ENCODE measurements at regions not wholly inside any gene's neighbourhood (a gene's known extent, or its start where the extent isn't known, plus 50 kb on each side); places are given as distances from the start of the nearest gene placed in this dataset.

DNA sequence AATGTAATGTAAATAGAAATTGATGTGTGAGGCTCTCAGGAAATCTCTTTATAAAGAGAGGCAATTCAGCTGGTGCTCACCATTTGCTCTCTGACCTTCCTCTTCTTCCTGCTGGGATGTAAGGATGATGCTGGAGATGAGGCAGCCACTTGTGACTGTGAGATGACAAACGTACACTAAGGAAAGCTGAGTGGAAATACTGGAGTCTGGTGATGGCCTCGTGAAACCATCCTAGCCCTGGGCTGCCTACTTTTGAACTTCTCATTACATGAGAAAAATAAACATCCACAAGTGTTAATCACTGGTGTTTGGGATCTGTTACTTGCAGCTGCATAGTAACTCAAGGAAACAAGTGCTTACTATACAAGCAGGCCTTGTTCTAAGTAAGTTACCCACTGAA is 114.9 kb upstream of the NHSL1 start:
- DNase-seq = no peak

DNA sequence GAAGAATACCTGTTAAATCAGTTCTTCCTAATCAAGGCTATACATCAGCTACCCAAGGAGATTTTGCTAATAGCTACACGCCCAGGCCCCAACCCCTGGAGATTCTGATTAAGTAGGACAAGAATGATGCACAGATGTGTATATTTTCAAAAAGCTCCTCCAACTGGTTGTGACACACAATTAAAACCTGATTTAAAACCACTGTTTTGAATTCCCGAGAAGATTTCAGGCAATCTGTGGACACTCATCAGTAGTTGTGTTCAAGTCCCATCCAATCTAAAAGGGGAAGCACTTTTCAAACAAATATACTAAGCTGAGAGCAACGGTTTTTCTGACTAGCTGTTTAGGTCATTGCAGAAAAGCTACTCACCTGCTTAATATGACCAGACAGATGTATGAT is 118.9 kb upstream of the NHSL1 start:
- DNase-seq = no peak

DNA sequence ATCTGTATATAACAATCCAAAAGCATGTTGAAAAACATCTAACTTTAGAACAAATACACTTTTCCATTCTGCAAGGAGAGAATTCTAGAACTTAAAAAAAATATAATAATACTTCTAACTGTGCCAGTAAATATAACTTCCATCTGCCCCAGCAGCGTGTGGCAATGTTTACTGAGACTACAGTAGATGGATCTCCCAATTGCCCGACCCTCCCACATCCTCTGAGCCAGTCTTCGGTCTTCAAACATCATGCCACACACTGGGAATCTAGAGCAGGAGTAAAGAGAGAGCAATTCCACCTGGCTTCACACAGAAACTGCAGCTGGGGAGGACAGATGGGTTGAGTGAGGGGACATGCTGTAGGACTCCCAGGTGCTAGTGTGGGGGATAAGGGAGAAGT is 121.3 kb upstream of the NHSL1 start:
- DNase-seq = no peak

DNA sequence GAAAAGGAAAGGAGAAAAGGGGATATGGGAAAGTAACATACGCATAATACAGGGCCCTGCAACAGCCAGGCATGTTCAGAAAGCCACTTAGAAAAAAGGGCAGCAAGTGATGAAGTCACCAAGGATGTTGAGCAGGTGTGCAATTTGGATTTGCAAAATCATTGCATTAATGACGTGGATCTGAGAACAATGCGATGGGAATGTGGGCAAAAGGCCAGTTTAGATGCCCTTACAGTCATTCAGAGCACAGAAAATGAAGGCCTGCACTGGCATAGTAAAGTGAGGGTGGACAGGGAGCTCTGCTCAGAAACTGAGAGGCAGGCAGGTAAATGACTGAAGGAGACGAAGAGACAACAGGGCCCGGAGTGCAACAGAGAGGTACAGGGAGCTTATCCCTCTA is 123.7 kb upstream of the NHSL1 start:
- no peak for DNase-seq

DNA sequence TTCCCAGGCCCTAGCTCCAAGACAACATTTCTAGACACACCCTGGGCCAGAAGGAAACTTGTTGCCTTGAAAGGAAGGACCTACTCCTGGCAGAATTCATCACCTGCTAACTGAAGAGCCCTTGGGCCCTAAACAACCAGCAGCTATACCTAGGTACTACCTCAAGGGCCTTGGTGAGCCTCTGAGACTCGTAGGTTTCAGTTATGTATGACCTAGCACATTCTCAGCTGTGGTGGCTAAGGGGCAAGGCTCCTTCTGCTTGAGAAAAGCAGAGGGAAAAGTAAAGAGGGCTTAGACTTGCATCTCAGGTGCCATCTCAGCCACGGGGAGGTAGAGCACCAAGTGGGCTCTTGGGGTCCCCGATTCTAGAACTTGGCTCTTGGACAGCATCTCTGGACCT is 132.3 kb upstream of the NHSL1 start:
- DNase-seq = no peak

DNA sequence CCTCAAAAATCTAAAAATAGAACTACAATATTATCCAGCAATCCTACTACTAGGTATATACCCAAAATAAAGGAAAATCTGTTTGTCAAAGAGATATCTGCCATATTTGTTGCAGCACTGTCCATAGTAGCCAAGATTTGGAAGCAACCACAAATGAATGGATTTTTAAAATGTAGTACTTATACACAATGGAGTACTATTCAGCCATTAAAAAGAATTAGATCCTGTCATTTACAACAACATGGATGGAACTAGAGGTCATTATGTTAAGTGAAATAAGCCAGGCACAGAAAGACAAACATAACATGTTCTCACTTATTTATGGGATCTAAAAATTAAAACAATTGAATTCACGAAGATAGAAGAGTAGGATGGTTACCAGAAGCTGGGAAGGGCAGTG is 135.7 kb upstream of the CCDC28A start:
- DNase-seq = no peak

DNA sequence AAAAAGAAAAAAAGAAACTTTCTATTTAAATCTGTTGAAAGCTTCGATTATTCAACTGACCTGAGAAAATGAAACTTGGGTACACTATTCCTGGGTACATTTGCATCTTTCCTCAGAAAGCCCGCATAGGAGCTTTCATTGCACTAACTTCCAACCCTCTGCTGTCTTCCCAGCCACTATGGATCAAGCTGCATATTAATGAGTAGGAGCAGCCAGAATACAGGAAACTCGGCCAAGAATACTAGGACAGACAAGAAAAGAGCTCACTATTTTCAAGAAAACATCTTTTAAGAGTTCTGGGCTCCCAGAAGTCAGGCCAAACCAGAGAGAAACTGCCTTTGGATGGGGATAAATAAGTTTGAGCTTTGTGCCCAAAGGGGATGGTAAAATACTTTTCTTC is 135.0 kb upstream of the CCDC28A start:
- DNase-seq = no peak

DNA sequence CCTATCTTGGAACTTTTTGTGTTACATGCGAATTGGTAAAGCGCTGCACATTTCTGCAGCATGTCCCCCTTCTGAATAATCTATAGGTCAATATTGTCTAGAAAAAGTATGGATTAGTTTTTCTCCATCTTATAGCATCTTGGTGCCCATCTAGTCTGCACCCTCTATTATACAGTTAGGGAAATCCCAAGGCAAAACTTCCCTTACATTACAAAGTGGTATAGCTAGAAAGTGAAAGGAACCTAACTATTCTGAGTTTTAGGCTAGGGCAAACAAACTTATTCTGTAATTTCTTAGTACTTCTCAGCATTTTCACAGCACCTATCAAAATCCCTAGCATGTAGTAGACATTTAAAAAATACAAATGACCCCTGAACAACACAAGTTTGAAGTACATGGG is 133.5 kb upstream of the CCDC28A start:
- no peak for DNase-seq

DNA sequence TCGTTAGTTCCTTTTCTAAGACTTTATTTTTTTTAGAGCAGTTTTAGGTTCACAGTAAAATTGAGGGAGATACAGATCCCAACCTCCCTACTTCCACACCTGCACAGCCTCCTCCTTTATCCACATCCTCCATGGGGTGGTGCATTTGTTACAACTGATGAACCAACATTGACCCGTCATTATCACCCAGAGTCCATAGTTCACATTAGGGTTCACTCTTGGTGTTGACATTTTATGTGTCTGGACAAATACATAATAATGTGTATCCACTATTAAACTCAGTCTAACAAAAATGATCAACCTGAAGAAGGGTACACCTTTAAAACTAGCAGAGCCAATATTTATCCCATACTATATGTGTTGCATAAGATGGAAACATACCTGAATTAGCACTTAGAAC is 130.4 kb upstream of the CCDC28A start:
- DNase-seq = no peak

DNA sequence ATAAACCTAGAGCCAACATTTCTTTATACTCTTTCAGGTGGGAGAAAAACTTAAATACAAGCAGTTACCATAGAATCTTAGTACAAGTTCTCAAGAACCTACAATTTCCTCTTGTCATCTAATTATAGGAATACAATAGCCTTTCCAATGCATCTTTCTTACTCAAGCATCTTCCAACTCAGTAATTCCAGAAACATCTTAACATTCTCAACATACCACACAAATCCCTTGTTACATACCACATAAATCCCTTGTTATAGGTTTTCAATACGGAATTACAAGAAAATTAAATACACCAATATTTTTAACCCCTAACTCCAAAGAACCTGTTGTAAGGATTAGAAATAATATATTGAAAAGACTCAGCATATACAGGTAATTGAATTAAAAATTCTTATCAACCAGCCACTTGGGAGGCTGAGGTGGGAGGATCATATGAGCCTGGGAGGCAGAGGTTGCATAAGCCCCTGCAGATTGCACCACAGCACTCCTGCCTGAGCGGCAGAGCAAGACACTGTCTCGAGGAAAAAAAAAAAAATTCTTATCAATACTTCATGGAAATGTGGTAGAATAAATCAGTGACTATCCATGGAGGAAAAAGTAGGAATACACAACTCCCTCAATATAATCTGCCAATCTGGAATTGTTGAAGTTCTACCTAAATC is 127.5 kb upstream of the CCDC28A start:
- DNase-seq = no peak

DNA sequence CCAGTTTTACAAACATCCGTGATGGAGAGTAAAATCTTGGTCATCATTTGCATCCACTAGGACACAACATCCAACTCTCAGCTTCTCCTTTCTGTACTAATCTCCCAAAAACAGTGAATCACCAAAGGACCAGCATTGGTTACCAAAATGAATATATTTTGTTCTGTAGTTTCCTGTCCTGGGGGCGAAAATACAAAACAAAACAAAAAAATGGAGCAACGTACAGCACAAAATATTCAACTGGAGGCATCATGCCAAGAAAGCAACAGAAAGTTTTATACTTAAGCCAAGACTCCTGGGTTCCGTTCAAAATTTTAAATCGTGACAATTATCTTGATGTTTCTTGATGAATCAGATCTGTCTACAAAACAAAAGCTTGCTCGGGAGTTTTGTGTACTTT is 126.6 kb upstream of the CCDC28A start:
- DNase-seq = no peak

DNA sequence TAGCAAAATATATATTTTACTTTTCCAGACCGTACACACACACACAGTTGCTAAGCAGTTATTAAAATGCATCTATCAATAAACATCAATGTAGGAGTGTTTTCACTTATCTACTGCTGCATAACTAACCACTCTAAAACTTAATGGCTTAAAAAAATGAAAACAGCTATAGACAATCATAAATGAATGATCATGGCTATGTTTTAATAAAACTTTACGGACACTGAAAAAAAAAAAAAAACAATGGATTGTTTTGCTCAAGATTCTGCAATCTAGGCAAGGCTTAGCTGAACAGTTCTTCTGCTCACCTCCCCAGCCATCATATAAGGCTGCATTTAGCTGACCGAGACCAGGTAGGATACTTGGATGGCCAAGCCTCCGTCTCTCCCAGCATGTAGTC is 125.4 kb upstream of the CCDC28A start:
- no peak for DNase-seq

DNA sequence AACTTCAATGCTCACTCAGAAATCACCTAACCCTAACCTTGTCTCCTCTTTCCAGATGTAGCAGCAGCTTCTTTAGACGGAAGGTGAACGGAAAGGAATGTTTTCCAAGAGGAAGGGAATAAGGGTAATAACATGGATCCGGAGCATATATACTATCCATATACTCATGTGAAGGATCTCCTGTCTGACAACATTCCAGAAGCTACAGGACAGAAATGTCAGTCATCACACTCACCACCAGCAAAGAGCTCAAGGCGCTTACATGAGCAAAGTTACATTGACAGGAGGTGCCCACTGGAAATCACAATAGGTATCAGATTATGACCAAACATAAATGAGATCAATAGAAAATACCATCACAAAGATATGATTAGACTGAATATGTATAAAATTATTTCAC is 122.1 kb upstream of the CCDC28A start:
- no peak for DNase-seq

DNA sequence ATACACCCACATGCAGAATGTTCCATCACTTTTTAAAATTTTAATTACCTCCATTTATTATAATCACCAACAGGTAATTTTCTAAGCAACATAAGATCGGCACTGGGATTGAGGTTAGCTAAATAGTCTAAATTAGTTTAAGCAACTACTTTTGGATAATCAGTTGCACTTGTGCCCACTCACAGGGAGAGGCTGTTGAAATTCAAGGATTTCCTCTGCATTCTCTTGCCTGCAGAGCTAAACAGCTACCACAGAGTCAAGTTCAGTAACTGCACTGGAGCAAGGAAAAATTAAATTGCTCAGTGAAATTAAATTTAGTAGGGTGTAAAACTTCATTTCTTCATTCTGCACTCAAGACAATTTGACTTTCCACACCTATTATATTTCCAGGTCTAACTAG is 120.7 kb upstream of the CCDC28A start:
- no peak for DNase-seq

DNA sequence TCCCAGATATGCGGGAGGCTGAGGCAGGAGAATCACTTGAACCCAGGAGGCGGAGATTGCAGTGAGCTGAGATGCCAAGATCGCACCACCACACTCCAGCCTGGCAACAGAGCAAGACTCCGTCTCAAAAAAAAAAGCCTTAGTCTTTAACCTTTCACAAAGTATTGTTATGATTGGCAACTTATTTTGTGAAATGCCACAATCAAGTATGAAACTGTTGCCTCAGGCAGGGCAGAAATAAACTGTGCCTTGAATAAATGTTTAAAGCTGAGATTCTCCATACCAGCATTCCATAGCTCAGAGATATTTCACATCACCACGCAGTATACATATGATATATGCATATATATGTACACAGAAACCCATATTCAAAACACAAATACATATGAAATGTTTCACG is 120.1 kb upstream of the CCDC28A start:
- DNase-seq = no peak

DNA sequence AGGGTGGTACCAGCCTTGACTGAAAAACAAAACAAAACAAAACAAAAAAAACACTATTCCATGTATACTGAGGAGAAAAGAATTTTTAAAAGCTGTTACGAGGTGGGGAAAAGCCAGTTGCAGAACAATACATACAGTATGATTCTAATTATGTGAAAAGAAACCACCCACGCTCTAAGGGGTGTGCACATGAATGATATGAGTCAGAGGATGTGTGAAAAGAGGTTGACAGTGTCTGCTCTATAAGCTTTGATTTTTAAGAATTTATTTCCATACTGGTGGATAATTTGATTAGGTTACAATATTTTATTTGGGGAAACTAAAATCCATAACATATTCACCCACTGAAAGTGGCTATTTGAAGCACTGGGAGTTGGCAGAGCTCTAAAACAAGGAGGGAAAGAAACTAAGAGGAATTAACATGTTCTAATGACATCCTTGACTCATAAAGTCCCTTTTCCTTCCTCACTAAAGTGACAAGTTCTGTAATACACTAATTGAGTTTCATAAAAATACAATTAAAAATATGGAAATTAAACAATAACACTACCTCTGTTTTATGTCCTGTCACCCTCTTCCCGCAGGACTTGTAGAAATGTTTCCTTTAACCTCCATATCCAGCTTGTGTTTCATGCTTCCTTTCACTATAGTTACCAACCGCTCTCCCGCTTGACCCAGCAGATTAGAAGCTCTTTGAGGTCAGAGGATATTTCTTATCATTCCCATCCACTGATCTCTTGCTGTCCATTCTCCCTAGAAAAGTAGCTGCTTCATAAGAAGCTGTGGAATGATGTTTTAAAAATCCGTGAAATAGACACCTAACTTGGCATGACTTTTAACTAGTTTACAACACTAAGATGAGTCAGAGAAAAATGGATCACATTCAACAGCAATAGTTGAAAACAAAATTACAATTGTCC is 118.6 kb upstream of the CCDC28A start:
- no peak for DNase-seq

DNA sequence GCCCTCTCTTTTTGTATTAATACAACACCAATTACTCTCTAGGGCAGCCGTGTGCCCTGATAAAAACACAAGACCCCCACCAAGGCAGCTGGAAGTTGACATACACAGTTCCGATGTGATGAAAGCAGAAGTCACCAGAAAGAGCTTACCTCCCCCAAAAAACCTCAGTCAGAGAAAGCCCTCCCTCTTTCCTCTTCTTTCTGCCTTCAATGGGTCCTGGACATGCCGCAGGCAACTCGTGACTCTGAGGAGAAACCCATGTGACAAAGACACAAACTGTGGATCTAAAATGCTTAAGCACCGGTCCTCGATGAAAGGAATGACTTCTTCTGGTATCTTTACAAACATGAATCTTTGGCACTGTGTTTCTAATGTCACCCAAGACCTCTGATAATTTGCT is 117.7 kb upstream of the CCDC28A start:
- no peak for DNase-seq

DNA sequence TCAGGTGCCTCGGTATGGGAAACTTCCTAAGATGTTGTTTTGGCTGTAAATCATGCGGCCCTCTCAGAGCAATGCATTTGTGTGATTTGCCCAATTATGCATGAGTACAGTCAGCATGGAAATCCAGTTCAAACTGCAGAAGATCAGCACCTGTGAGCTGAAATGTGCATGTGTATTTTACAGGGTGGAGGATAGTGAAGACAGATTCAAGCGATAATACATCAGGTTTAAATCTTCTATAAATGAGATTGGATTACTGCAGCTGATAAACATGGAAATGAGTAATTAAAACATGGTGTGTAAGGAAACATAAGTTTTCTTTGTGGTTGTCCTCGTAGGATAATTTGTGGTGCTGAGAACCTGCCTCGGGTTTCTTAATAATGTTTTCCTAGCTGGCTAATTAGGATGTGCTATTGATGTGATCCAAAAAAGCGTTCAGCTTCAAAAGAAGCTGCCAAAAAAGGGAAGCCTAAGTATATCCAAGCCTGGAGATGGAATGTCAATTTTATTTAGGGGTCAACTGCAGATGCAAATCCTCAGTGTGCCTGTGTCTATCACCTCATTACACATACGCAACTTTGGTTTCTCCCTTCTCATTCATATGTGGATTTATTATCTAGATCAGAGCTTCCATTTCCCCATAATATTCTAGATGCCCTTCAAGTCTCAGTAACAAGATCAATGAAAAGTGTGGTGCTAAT is 117.1 kb upstream of the CCDC28A start:
- DNase-seq = no peak

DNA sequence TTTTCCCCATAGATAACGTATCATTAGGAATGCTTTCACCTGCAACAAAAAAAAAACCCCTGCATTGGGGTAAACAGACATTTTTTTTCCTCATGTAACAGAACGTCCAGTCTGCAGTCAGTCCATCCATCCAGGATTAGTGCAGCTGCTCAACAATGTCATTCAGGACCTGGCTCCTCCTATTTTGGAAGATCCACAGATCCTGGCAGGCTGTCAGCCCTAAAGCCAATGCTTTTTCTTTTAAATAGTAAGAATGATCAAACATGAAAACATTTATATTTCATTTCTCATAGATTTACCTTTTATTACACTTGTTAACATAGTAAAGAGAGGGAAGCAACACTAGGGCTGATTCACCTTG is 116.5 kb upstream of the CCDC28A start:
- DNase-seq = no peak

DNA sequence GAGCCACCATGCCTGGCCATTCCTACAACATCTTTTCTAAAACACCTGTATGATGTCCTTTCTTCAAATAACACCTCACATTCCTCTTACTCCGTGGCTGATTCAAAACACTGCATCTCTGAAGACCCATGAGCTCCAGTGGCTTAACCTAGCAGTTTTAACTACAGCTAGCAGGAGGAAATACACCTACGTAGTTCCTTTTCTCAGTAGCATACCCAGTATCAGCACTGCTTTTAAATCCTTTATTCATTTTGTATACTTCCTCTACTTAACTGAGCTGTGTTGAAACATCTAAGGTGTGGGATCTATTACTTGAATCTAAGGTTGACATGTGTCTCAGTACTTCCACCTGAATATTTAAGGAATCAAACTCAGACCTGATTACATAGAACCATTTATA is 113.6 kb upstream of the CCDC28A start:
- DNase-seq = no peak

DNA sequence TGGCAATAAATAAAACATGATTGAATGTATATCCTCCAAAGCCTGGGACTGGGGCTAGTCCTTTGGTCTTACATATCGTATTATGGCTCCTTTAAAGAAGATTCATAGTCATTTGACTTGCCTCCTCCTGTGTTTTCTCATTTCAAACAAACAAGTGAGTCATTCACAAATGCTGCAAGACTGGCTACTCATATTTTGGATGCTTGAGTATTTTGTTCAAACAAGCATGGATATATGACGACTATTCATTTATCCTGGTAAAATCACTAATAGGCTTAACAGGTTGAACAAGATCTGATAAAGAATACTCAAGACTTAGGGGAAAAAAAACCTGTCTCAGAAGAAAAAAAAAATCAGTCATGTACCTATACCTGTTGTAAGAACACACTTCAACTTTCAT is 111.1 kb upstream of the CCDC28A start:
- DNase-seq = no peak

DNA sequence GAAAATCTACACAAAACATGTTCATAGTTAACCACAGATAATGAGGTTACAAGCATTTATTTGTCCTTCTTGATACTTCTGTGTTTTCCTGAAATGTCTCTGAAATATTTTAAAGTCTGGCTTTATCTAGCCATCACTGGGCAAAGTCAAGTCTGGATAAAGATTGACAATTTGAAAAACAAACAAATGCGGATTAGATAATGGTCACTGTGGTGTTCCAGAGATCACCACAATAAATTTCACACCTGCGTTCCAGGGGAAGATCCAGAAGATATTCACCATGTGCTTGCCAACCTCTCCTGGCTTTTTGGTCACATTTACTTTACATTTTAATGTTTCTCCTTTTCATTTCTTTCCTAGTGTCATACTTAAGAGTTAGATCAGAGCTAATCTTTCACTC is 109.7 kb upstream of the CCDC28A start:
- no peak for DNase-seq

DNA sequence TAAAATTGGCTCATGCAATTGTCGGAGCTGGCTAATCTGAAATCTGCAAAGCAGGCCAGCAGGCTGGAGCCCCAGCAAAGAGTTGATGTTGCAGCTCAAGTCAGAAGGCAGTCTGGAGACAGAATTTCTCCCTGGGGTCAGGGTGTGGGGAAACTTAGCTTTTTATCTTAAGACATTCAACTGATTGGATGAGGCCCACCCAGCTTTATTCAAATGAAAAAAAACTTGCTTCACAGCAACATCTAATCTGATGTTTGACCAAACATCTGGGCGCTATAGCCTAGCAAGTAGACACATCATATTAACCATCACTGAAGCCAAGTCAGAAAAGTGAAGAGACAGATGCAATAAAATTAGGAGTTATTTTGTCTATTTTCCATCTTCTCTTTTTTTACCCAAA is 108.8 kb upstream of the CCDC28A start:
- no peak for DNase-seq

DNA sequence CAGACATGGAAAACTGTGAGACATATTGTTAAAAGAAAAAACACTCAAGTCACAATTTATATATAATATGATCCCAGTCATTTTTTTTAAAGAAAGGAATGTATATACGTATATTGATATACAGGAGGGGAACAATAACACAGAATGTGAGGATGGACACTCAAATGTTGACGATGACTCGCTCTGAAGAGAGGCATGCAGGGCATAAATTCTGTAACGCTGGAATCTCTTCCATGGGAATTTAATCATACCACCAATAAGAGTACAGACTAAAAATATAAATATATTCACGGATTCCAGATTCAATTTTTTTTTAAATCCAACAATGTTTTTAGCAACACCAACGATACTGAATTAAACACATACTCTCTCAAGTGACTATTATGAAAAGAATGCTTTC is 106.9 kb upstream of the CCDC28A start:
- no peak for DNase-seq
